ENCODE measurements at regions not wholly inside any gene's neighbourhood (a gene's known extent, or its start where the extent isn't known, plus 50 kb on each side); places are given as distances from the start of the nearest gene placed in this dataset.
"Not testable (repeated sequence)": the region's sequence is repeated elsewhere in the genome, so short reads cannot be mapped to it uniquely, and the experiment has no call there.

GRCh38 chr5:17864903-17865302 lies 230.6 kb downstream of the TAF11L14 start:
- not testable (repeated sequence) for TF ChIP-seq CTCF (IDR thresholded peaks at IDR 0.05; ENCODE audit: control extremely low read depth in 1 of 3, insufficient read depth in 1 of 3, low read depth in 1 of 3, low read length in 3 of 3); POLR2A (IDR thresholded peaks at IDR 0.05; ENCODE audit: control extremely low read depth in 1 of 2, low read depth in 2 of 2, low read length in 2 of 2)

Data from H1 (cell line).